OCI-LY1 (cell line): ENCODE measurements at regions not wholly inside any gene's neighbourhood (a gene's known extent, or its start where the extent isn't known, plus 50 kb on each side); places are given as distances from the start of the nearest gene placed in this dataset.

Experiments
- H2AFZ ChIP-seq: fragments of 200-600 bp; sonication (generic), shearing (Covaris generic); 2 replicates; pipeline ENCODE4 v1.6.0; 2014; ENCODE audit warnings: antibody characterized with exemption, mild to moderate bottlenecking, low read length
- H3F3A ChIP-seq: fragments of 200-600 bp; sonication (generic), shearing (Covaris generic); 2 replicates; pipeline ENCODE4 v1.6.0; 2014; ENCODE audit warnings: mild to moderate bottlenecking, antibody characterized with exemption, low read length, moderate library complexity; ENCODE audit not compliant: insufficient read depth
- H3K27ac ChIP-seq: fragments of 200-600 bp; sonication (generic); 2 replicates; pipeline ENCODE4 v1.5.1; 2014; ENCODE audit warnings: low read length, mixed run types, mild to moderate bottlenecking, low read depth; ENCODE audit not compliant: poor library complexity, severe bottlenecking
- H3K27me3 ChIP-seq: fragments of 200-600 bp; sonication (generic); 2 replicates; pipeline ENCODE4 v1.6.0; 2014; ENCODE audit warnings: antibody characterized with exemption, mild to moderate bottlenecking, low read length, moderate library complexity; ENCODE audit not compliant: insufficient read depth
- H3K36me3 ChIP-seq: fragments of 200-600 bp; sonication (generic); 2 replicates; pipeline ENCODE4 v1.6.1; 2014; ENCODE audit warnings: mild to moderate bottlenecking, antibody characterized with exemption, low read length, moderate library complexity, mixed read lengths; ENCODE audit not compliant: insufficient read depth
- H3K4me1 ChIP-seq: fragments of 200-600 bp; sonication (generic); 2 replicates; pipeline ENCODE4 v1.5.1; 2014; ENCODE audit warnings: mild to moderate bottlenecking, low read length, moderate library complexity; ENCODE audit not compliant: insufficient read depth, severe bottlenecking
- H3K4me2 ChIP-seq: fragments of 200-600 bp; sonication (generic), shearing (Covaris generic); 2 replicates; pipeline ENCODE4 v1.6.1; 2014; ENCODE audit warnings: low read length
- H3K4me3 ChIP-seq: fragments of 200-600 bp; sonication (generic); 2 replicates; pipeline ENCODE4 v1.5.1; 2014; ENCODE audit warnings: low read length, low read depth, mild to moderate bottlenecking, mixed read lengths; ENCODE audit not compliant: poor library complexity, severe bottlenecking
- H3K79me2 ChIP-seq: fragments of 200-600 bp; shearing (Covaris generic); 2 replicates; pipeline ENCODE4 v1.6.1; 2016; ENCODE audit warnings: mixed run types, low read length, mixed read lengths; ENCODE audit not compliant: insufficient read depth
- H3K9ac ChIP-seq: fragments of 200-600 bp; sonication (generic), shearing (Covaris generic); 2 replicates; pipeline ENCODE4 v1.6.1; 2014; ENCODE audit warnings: mild to moderate bottlenecking, low read length, mixed read lengths
- H3K9me2 ChIP-seq: fragments of 200-600 bp; sonication (generic), shearing (Covaris generic); 2 replicates; pipeline ENCODE4 v1.6.1; 2014; ENCODE audit warnings: low read depth, mild to moderate bottlenecking, low read length, mixed read lengths
- H3K9me3 ChIP-seq: fragments of 200-600 bp; shearing (Covaris generic); 2 replicates; pipeline ENCODE4 v1.6.1; 2014; ENCODE audit warnings: low read length, mixed read lengths
- H4K20me1 ChIP-seq: fragments of 200-600 bp; sonication (generic), shearing (Covaris generic); 2 replicates; pipeline ENCODE4 v1.6.0; 2016; ENCODE audit warnings: mild to moderate bottlenecking, low read length; ENCODE audit not compliant: insufficient read depth
- CTCF ChIP-seq: fragments of 200-600 bp; sonication (generic), shearing (Covaris generic); IDR thresholded peaks from 2 replicates; pipeline ENCODE4 v1.5.1; 2017; ENCODE audit warnings: mild to moderate bottlenecking, antibody characterized with exemption, low read length, moderate library complexity, mixed read lengths
- EZH2 ChIP-seq: fragments of 200-600 bp; sonication (generic), shearing (Covaris generic); IDR thresholded peaks from 2 replicates; pipeline ENCODE4 v1.8.0; 2017; ENCODE audit warnings: borderline replicate concordance, mixed run types, mild to moderate bottlenecking, antibody characterized with exemption, low read length, moderate library complexity, mixed read lengths

- Histone ChIP-seq H2AFZ (no peak overlapping the region), H3K4me3 (no peak overlapping the region), H3K9me3 (no peaks in the 10 kb centered on the region), H3K9me2 (no peaks in the 10 kb centered on the region), H3K27ac (no peak overlapping the region), H3K79me2 (no peaks in the 10 kb centered on the region), H3K4me2 (no peak overlapping the region), H3K27me3 (no peaks in the 10 kb centered on the region), H3K4me1 (no peaks in the 10 kb centered on the region), H3K36me3 (no peaks in the 10 kb centered on the region), H3K9ac (no peak overlapping the region), H3F3A (no peaks in the 10 kb centered on the region), H4K20me1 (no peaks in the 10 kb centered on the region)
- TF ChIP-seq EZH2, result no peak
- TF ChIP-seq CTCF, result no peak
These were observed 299.4 kb upstream of the IRX2 start for GRCh38 chr5:3050863-3051262.

DNA sequence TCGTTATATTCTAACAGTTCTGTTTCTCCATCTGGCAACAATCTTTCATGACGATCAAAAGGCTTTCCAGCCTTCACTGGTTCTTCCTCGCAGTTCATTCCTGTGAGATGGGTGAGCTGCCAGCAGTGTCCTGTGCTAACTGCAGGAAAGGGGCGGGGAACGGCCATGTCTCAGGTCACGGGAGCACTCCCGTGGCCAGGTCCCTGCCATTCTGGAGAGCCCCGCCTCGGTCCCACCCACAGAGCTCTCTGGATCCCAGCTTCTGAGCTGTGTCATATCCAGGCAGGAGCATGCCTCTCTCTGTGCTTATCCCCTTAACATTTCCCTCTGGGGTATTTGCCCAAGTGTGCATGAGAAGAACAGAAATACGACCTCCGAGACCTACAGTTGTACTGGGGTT is 297.8 kb upstream of the IRX2 start:
- Histone ChIP-seq H3K9me3 (no peaks in the 10 kb centered on the region), H3K4me1 (no peaks in the 10 kb centered on the region), H3F3A (no peaks in the 10 kb centered on the region), H3K36me3 (no peaks in the 10 kb centered on the region), H4K20me1 (no peaks in the 10 kb centered on the region), H3K9ac (no peak overlapping the region), H2AFZ (no peak overlapping the region), H3K9me2 (no peaks in the 10 kb centered on the region), H3K27ac (no peak overlapping the region), H3K4me3 (no peak overlapping the region), H3K4me2 (no peak overlapping the region), H3K79me2 (no peaks in the 10 kb centered on the region), H3K27me3 (0 out of 2 replicates have a peak, but pooled peaks cover 3% of the 10 kb centered on the region)
- TF ChIP-seq EZH2 (no peak), CTCF (no peak)

DNA sequence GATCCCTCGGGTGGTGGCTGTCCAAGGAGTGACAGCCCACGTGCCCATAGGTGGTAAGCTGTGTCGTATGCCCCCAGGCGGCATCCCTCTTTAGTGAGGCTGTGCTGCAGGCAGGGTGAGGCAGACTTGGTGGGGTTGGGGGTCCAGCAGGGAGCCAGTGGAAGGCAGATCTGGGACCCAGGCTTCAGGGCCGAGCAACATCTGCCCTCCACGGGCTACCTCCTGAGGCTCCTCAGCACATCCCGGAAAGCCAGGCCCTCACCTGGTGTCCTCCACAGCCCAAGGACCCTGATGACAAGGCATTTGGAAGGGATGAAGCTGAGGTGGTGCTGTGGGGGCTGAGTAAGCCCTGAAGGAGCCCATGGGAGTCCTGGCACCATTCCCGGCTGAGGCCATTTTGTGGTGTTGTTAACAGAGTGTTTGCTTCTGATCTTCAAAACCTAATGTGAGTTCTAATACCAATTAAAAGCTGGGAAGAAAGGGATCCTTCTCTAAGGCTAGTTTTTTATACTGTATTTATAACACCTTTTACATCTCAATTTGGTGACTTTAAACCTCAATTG is 295.8 kb upstream of the IRX2 start:
- H3K4me1 ChIP-seq, result no peaks in the 10 kb centered on the region
- no peaks in the 10 kb centered on the region for H3F3A ChIP-seq
- H3K4me2 ChIP-seq, result no peak overlapping the region
- H2AFZ ChIP-seq, result no peak overlapping the region
- no peaks in the 10 kb centered on the region for H3K36me3 ChIP-seq
- H3K79me2 ChIP-seq, result no peaks in the 10 kb centered on the region
- H4K20me1 ChIP-seq, result no peaks in the 10 kb centered on the region
- H3K9me2 ChIP-seq, result no peaks in the 10 kb centered on the region
- H3K9ac ChIP-seq, result no peak overlapping the region
- 0 out of 2 replicates have a peak, but pooled peaks cover 4% of the 10 kb centered on the region for H3K27me3 ChIP-seq
- no peak for TF ChIP-seq CTCF
- no peak for TF ChIP-seq EZH2
- no peak overlapping the region for H3K27ac ChIP-seq
- H3K9me3 ChIP-seq, result no peaks in the 10 kb centered on the region
- no peak overlapping the region for H3K4me3 ChIP-seq
